RWPE1 (cell line): ENCODE measurements at regions not wholly inside any gene's neighbourhood (a gene's known extent, or its start where the extent isn't known, plus 50 kb on each side); places are given as distances from the start of the nearest gene placed in this dataset.

ENCODE experiments used
- CTCF ChIA-PET: fragments of 350-600 bp; sonication (Branson Sonifier 250); formaldehyde crosslinking; extraction: SDS; loops from one replicate; lab custom pipeline; 2021; lab: Yijun Ruan, JAX
- POLR2A ChIA-PET: fragments of 400-600 bp; formaldehyde crosslinking; extraction: SDS; loops from one replicate; lab custom pipeline; 2020; ENCODE audit warnings: antibody characterized with exemption; ENCODE audit not compliant: low non-redundant PET; lab: Yijun Ruan, JAX
- DNase-seq: peaks from one replicate; pipeline ENCODE4 v3.0.0; 2012; ENCODE audit warnings: low spot score
- H3K27ac ChIP-seq: fragments of 450-650 bp; 2 replicates; pipeline ENCODE4 v1.5.1; 2017
- CTCF ChIP-seq: fragments of 450-650 bp; conservative IDR thresholded peaks from 2 replicates; pipeline ENCODE4 v1.5.1; 2017; ENCODE audit warnings: low read depth, mild to moderate bottlenecking

- ChIA-PET CTCF (interaction anchor here (0.7 kb wide), 2 partner anchors 158 to 346 kb away, joined by 3 read pairs; no protein-coding TSS in a partner anchor), POLR2A (no interaction called here)
- TF ChIP-seq CTCF, result no peak
- no peak overlapping the region for H3K27ac ChIP-seq
- no peak for DNase-seq
These were observed 57.6 kb upstream of the SLC22A11 start for GRCh38 chr11:64498136-64498535.

GRCh38 chr11:64499261-64500004, 56.3 kb upstream of the SLC22A11 start:
- ChIA-PET POLR2A (no interaction called here), CTCF (no interaction called here)
- no peak overlapping the region for H3K27ac ChIP-seq
- no peak for DNase-seq
- TF ChIP-seq CTCF, result no peak

- no peak overlapping the region for H3K27ac ChIP-seq
- TF ChIP-seq CTCF, result no peak
- POLR2A ChIA-PET, result no interaction called here
- CTCF ChIA-PET, result no interaction called here
- no peak for DNase-seq
These were observed 55.3 kb upstream of the SLC22A11 start for GRCh38 chr11:64500176-64501013.

- no peak for TF ChIP-seq CTCF
- CTCF ChIA-PET, result interaction anchor here (0.6 kb wide), 1 partner anchor 117 kb away, joined by 3 read pairs; no protein-coding TSS in a partner anchor
- H3K27ac ChIP-seq, result no peak overlapping the region
- DNase-seq, result no peak
- POLR2A ChIA-PET, result no interaction called here
These were observed 54.0 kb upstream of the SLC22A11 start for GRCh38 chr11:64501500-64502427.

GRCh38 chr11:64502634-64503033, 53.1 kb upstream of the SLC22A11 start:
- DNase-seq, result no peak
- TF ChIP-seq CTCF, result no peak
- ChIA-PET CTCF (interaction anchor here (0.6 kb wide), 1 partner anchor 118 kb away, joined by 3 read pairs; no protein-coding TSS in a partner anchor), POLR2A (no interaction called here)
- H3K27ac ChIP-seq, result no peak overlapping the region
